Kidney (tissue), 13 donors: ENCODE measurements at regions not wholly inside any gene's neighbourhood (a gene's known extent, or its start where the extent isn't known, plus 50 kb on each side); places are given as distances from the start of the nearest gene placed in this dataset.

Experiments
- DNase-seq, 5 donors: peaks; one replicate each; pipeline ENCODE4 v3.0.0-alpha.2; 2013 to 2020
- FAIRE-seq: peaks from 2 replicates; lab custom pipeline; 2012; peaks lifted over from hg19 to GRCh38; lab: Jason Lieb, UNC
- H3K27ac ChIP-seq, 2 donors: one replicate each; pipeline ENCODE4 v1.7.0; 2013; ENCODE audit warnings: low read depth in 2 of 2, low read length in 2 of 2, inconsistent platforms in 1 of 2
- H3K27me3 ChIP-seq: one replicate; pipeline ENCODE4 v1.7.1; 2013; ENCODE audit warnings: low read length, inconsistent platforms; ENCODE audit not compliant: control insufficient read depth, insufficient read depth
- H3K36me3 ChIP-seq, 3 donors: one replicate each; pipeline versions ENCODE4 v1.7.0 to v1.7.1; 2013; ENCODE audit warnings: low read length in 3 of 3, control low read depth in 1 of 3, inconsistent platforms in 1 of 3; ENCODE audit not compliant: insufficient read depth in 3 of 3, control insufficient read depth in 2 of 3
- H3K4me1 ChIP-seq, 3 donors: one replicate each; pipeline versions ENCODE4 v1.7.0 to v1.7.1; 2013; ENCODE audit warnings: low read length in 3 of 3, inconsistent platforms in 1 of 3, low read depth in 1 of 3; ENCODE audit not compliant: control insufficient read depth in 2 of 3, insufficient read depth in 2 of 3
- H3K4me3 ChIP-seq, 3 donors: one replicate each; pipeline versions ENCODE4 v1.7.0 to v1.8.1; 2013; ENCODE audit warnings: low read length in 3 of 3, control low read depth in 1 of 3, inconsistent platforms in 1 of 3
- H3K9ac ChIP-seq, 3 donors: one replicate each; pipeline versions ENCODE4 v1.7.0 to v1.7.1; 2013; ENCODE audit warnings: low read length in 3 of 3, control low read depth in 1 of 3, inconsistent platforms in 1 of 3
- H3K9me3 ChIP-seq, 3 donors: one replicate each; pipeline versions ENCODE4 v1.7.0 to v1.7.1; 2013; ENCODE audit warnings: low read length in 3 of 3, control low read depth in 1 of 3, inconsistent platforms in 1 of 3; ENCODE audit not compliant: control insufficient read depth in 2 of 3, insufficient read depth in 1 of 3
- CTCF ChIP-seq: IDR thresholded peaks from 3 replicates; pipeline ENCODE4 v1.5.1; 2012; ENCODE audit warnings: mild to moderate bottlenecking, moderate library complexity, borderline replicate concordance; ENCODE audit not compliant: insufficient read depth; ENCODE audit errors: extremely low read depth
- intact Hi-C: fragments of 100-400 bp; cut with DNase I; formaldehyde crosslinking; loops from one replicate; pipeline ENCODE4 v1.11.1; 2022
- donor health status: control.
- donor health status: control.
- donor health status: control.
- donor health status: control.
- donor health status: control.
- donor health status: DM: yes; HTN: yes; CAD: no.
- donor health status: Normal renal cell carcinoma (clear cell type).

- no peak for FAIRE-seq
- no peak overlapping the region for H3K4me3 ChIP-seq
- H3K9me3 ChIP-seq: no peaks in the 10 kb centered on the region
- H3K4me1 ChIP-seq: no peaks in the 10 kb centered on the region
- no peak overlapping the region for H3K27ac ChIP-seq
- no peak overlapping the region for H3K9ac ChIP-seq
- no peaks in the 10 kb centered on the region for H3K36me3 ChIP-seq
- intact Hi-C loops: no loop called here
- no peaks in the 10 kb centered on the region for H3K27me3 ChIP-seq
- no peak for DNase-seq
- TF ChIP-seq CTCF: no peak
Observed at GRCh38 chr4:119795986-119796578, 167.5 kb upstream of the PDE5A start.

GRCh38 chr4:119794681-119795080 lies 166.1 kb upstream of the PDE5A start:
- Histone ChIP-seq H3K9me3 (no peaks in the 10 kb centered on the region), H3K4me1 (no peaks in the 10 kb centered on the region), H3K9ac (no peak overlapping the region), H3K36me3 (no peaks in the 10 kb centered on the region), H3K27me3 (no peaks in the 10 kb centered on the region), H3K4me3 (no peak overlapping the region), H3K27ac (no peak overlapping the region)
- TF ChIP-seq CTCF: no peak
- no peak for FAIRE-seq
- intact Hi-C loops: no loop called here
- DNase-seq: no peak

- Histone ChIP-seq H3K27me3 (no peaks in the 10 kb centered on the region), H3K9me3 (no peaks in the 10 kb centered on the region), H3K36me3 (no peaks in the 10 kb centered on the region), H3K27ac (no peak overlapping the region), H3K4me3 (no peak overlapping the region), H3K4me1 (no peaks in the 10 kb centered on the region), H3K9ac (no peak overlapping the region)
- intact Hi-C loops: no loop called here
- no peak for DNase-seq
- TF ChIP-seq CTCF: no peak
- FAIRE-seq: no peak
Observed at GRCh38 chr4:119794113-119794512, 165.5 kb upstream of the PDE5A start.
